Tibial nerve (tissue), 4 donors: ENCODE measurements at regions not wholly inside any gene's neighbourhood (a gene's known extent, or its start where the extent isn't known, plus 50 kb on each side); places are given as distances from the start of the nearest gene placed in this dataset.

ENCODE experiments used
- DNase-seq, 2 donors: peaks; one replicate each; pipeline ENCODE4 v3.0.0-alpha.2; 2019; ENCODE audit warnings: low spot score in 2 of 2
- H3K27ac ChIP-seq, 4 donors: fragments of 200-600 bp; sonication (generic) in 3 of 4; one replicate each; pipeline ENCODE4 v1.5.1; 2017 to 2019; ENCODE audit warnings: mild to moderate bottlenecking in 1 of 4
- H3K27me3 ChIP-seq, 2 donors: fragments of 200-600 bp; sonication (generic) in 1 of 2; one replicate each; pipeline versions ENCODE4 v1.5.1 to v1.6.0; 2017 to 2019
- H3K36me3 ChIP-seq, 3 donors: fragments of 200-600 bp; sonication (generic); one replicate each; pipeline ENCODE4 v1.5.1; 2018 to 2019
- H3K4me1 ChIP-seq, 4 donors: fragments of 200-600 bp; sonication (generic) in 3 of 4; one replicate each; pipeline ENCODE4 v1.5.1; 2017 to 2019
- H3K4me3 ChIP-seq, 4 donors: fragments of 200-600 bp; sonication (generic) in 3 of 4; one replicate each; pipeline ENCODE4 v1.5.1; 2017 to 2019; ENCODE audit warnings: mild to moderate bottlenecking in 1 of 4, moderate library complexity in 1 of 4
- H3K9me3 ChIP-seq, 4 donors: fragments of 200-600 bp; sonication (generic) in 3 of 4; one replicate each; pipeline ENCODE4 v1.5.1; 2017 to 2019
- CTCF ChIP-seq, 5 experiments: fragments of 200-600 bp in 3 of 5; fragments of 450-650 bp in 2 of 5; sonication (generic) in 3 of 5; IDR thresholded peaks; one replicate each; pipeline ENCODE4 v1.5.1; 2016 to 2019; ENCODE audit warnings: antibody characterized with exemption in 5 of 5, mild to moderate bottlenecking in 3 of 5, moderate library complexity in 2 of 5
- EP300 ChIP-seq, 2 donors: sonication (generic); formaldehyde crosslinking; IDR thresholded peaks; one replicate each; pipeline ENCODE4 v1.6.1; 2017; ENCODE audit warnings: antibody characterized with exemption in 2 of 2, mild to moderate bottlenecking in 1 of 2
- POLR2A ChIP-seq, 2 donors: fragments of 450-650 bp; IDR thresholded peaks; one replicate each; pipeline ENCODE4 v1.6.1; 2017; ENCODE audit warnings: antibody characterized with exemption in 2 of 2, mild to moderate bottlenecking in 2 of 2, moderate library complexity in 2 of 2
- WGBS, 2 donors: methylation state at CpG; one replicate each; pipeline ENCODE4 v1.1.5; 2018; 5-methylcytosine and 5-hydroxymethylcytosine counted together

DNA sequence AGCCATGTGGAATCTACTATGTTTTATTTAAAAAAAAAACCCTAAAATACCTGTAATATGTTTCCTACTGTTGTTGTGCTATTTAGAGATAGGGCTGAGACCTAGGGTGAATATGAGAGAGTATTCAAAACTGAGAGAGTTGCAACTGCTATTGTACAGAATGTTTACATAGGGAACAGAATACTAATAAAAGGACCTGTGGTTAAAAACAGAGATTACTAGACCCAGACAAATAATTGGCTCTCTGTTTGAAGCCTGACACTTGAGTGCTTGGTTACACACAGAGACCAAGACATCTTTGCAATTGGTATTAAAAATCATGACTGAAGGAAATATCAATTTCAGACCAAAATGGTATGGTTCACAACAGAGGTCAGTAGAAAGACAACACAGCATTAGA is 278.9 kb upstream of the GIMD1 start:
- Histone ChIP-seq H3K27me3 (no peaks in the 10 kb centered on the region), H3K4me1 (no peaks in the 10 kb centered on the region), H3K9me3 (no peaks in the 10 kb centered on the region), H3K36me3 (no peaks in the 10 kb centered on the region), H3K27ac (no peak overlapping the region), H3K4me3 (no peak overlapping the region)
- TF ChIP-seq CTCF (IDR thresholded peaks at IDR 0.05) (no peak), EP300 (IDR thresholded peaks at IDR 0.05) (no peak), POLR2A (IDR thresholded peaks at IDR 0.05) (no peak)
- DNase-seq = no peak

- H3K27me3 ChIP-seq = no peaks in the 10 kb centered on the region
- peaks cover 0 to 6% (median 0%) of the 10 kb centered on the region in 4 donors for H3K4me1 ChIP-seq
- no peaks in the 10 kb centered on the region for H3K36me3 ChIP-seq
- no peak for TF ChIP-seq CTCF (IDR thresholded peaks at IDR 0.05)
- TF ChIP-seq POLR2A (IDR thresholded peaks at IDR 0.05) = no peak
- no peak for TF ChIP-seq EP300 (IDR thresholded peaks at IDR 0.05)
- H3K9me3 ChIP-seq = no peaks in the 10 kb centered on the region
- H3K4me3 ChIP-seq = no peak overlapping the region
- DNase-seq = no peak
- no peak overlapping the region for H3K27ac ChIP-seq
- 26% methylated on average over 1 of the region's 1 CpG for WGBS, 2 donors
Observed at GRCh38 chr4:106629268-106629625, 260.7 kb upstream of the GIMD1 start.

- TF ChIP-seq EP300 (IDR thresholded peaks at IDR 0.05) = no peak
- no peak for TF ChIP-seq POLR2A (IDR thresholded peaks at IDR 0.05)
- TF ChIP-seq CTCF (IDR thresholded peaks at IDR 0.05) = no peak
- Histone ChIP-seq H3K27ac (no peak overlapping the region), H3K4me3 (no peak overlapping the region), H3K36me3 (no peaks in the 10 kb centered on the region), H3K27me3 (no peaks in the 10 kb centered on the region), H3K9me3 (no peaks in the 10 kb centered on the region), H3K4me1 (peaks cover 0 to 6% (median 0%) of the 10 kb centered on the region in 4 donors)
- DNase-seq = no peak
- 36 to 51% methylated on average over 4 of the region's 4 CpGs for whole genome bisulfite sequencing, 2 donors
Observed at GRCh38 chr4:106628586-106629267, 260.1 kb upstream of the GIMD1 start.

GRCh38 chr4:106627051-106627450 is 258.5 kb upstream of the GIMD1 start:
- 83 to 86% methylated on average over 3 of the region's 3 CpGs for WGBS, 2 donors

DNA sequence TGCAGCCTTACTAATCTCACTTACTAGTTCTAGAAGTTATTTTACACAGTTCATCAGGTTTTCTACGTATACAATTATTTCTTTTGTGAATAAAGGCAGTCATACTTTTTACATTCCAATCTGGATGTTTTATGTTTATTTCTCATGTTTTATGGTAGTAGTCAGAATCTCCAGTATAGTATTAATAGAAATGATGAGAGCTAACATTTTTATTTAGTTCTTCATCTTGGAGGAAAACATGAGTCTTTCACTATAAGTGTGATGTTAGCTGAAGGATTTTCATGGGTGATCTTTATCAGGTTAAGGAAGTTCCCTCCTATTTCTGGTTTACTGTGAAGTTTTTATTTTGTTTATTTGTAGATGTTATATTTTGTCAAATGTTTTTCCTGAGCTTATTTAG is 256.1 kb upstream of the GIMD1 start:
- no peaks in the 10 kb centered on the region for H3K9me3 ChIP-seq
- TF ChIP-seq CTCF (IDR thresholded peaks at IDR 0.05) (no peak), EP300 (IDR thresholded peaks at IDR 0.05) (no peak), POLR2A (IDR thresholded peaks at IDR 0.05) (no peak)
- no peak overlapping the region for H3K27ac ChIP-seq
- H3K27me3 ChIP-seq = no peaks in the 10 kb centered on the region
- H3K36me3 ChIP-seq = no peaks in the 10 kb centered on the region
- 50 to 63% methylated on average over 1 of the region's 1 CpG for WGBS, 2 donors
- DNase-seq = no peak
- peaks cover 0 to 6% (median 0%) of the 10 kb centered on the region in 4 donors for H3K4me1 ChIP-seq
- no peak overlapping the region for H3K4me3 ChIP-seq

More at GRCh38 chr4:106627051-106627450, 258.5 kb upstream of the GIMD1 start:
- no peak for DNase-seq
- Histone ChIP-seq H3K4me3 (no peak overlapping the region), H3K27me3 (no peaks in the 10 kb centered on the region), H3K4me1 (peaks cover 0 to 6% (median 0%) of the 10 kb centered on the region in 4 donors), H3K27ac (no peak overlapping the region), H3K36me3 (no peaks in the 10 kb centered on the region), H3K9me3 (no peaks in the 10 kb centered on the region)
- TF ChIP-seq POLR2A (IDR thresholded peaks at IDR 0.05) (no peak), EP300 (IDR thresholded peaks at IDR 0.05) (no peak), CTCF (IDR thresholded peaks at IDR 0.05) (no peak)
